ENCODE measurements at regions not wholly inside any gene's neighbourhood (a gene's known extent, or its start where the extent isn't known, plus 50 kb on each side); places are given as distances from the start of the nearest gene placed in this dataset.

- TF ChIP-seq EP300 (IDR thresholded peaks at IDR 0.05; ENCODE audit: borderline replicate concordance in 1 of 2, low read depth in 2 of 2, low read length in 2 of 2) (no peak), KDM4A (IDR thresholded peaks at IDR 0.05; ENCODE audit: low read depth, low read length, severe bottlenecking) (no peak), TCF12 (IDR thresholded peaks at IDR 0.05; ENCODE audit: low read depth, low read length) (no peak), CTCF (IDR thresholded peaks at IDR 0.05; ENCODE audit: control extremely low read depth in 1 of 3, insufficient read depth in 1 of 3, low read depth in 1 of 3, low read length in 3 of 3) (no peak), SUZ12 (IDR thresholded peaks at IDR 0.05; ENCODE audit: low read length) (no peak), EGR1 (IDR thresholded peaks at IDR 0.05; ENCODE audit: borderline replicate concordance, low read depth, low read length) (no peak), BCL11A (IDR thresholded peaks at IDR 0.05; ENCODE audit: low read depth in 2 of 2, low read length in 2 of 2) (no peak)
These were observed 446.5 kb upstream of the CDH5 start (continued) for GRCh38 chr16:65919986-65920376.

Data from H1 (cell line).